ENCODE measurements at regions not wholly inside any gene's neighbourhood (a gene's known extent, or its start where the extent isn't known, plus 50 kb on each side); places are given as distances from the start of the nearest gene placed in this dataset.

DNA sequence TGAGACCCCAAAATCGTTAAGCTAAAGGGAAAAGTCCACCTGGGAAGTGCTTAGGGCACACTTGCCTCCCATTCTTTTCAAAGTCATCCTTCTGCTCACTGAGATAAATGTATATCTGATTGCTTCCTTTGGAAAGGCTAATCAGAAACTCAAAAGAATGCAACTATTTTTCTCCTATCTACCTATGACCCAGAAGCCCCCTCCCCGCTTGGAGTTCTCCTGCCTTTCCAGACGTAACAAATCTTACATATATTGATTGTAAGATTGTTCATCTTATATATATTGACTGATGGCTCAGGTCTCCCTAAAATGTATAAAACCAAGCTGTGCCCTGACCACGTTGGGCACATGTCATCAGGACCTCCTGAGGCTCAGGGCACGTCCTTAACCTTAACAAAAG is 56.8 kb upstream of the ACAN start:
- no peaks in the 10 kb centered on the region for H3K36me3 ChIP-seq
- H3K4me3 ChIP-seq, result no peak overlapping the region
- H3K27me3 ChIP-seq, result peaks cover 0 to 45% of the 10 kb centered on the region in 2 donors
- no peaks in the 10 kb centered on the region for H3K4me1 ChIP-seq
- intact Hi-C loops (cut with DNase I), result no loop called here
- H3K9me3 ChIP-seq, result no peaks in the 10 kb centered on the region
- TF ChIP-seq, protein P1, sequence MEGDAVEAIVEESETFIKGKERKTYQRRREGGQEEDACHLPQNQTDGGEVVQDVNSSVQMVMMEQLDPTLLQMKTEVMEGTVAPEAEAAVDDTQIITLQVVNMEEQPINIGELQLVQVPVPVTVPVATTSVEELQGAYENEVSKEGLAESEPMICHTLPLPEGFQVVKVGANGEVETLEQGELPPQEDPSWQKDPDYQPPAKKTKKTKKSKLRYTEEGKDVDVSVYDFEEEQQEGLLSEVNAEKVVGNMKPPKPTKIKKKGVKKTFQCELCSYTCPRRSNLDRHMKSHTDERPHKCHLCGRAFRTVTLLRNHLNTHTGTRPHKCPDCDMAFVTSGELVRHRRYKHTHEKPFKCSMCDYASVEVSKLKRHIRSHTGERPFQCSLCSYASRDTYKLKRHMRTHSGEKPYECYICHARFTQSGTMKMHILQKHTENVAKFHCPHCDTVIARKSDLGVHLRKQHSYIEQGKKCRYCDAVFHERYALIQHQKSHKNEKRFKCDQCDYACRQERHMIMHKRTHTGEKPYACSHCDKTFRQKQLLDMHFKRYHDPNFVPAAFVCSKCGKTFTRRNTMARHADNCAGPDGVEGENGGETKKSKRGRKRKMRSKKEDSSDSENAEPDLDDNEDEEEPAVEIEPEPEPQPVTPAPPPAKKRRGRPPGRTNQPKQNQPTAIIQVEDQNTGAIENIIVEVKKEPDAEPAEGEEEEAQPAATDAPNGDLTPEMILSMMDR (IDR thresholded peaks at IDR 0.05), result no peak
- DNase-seq (no peak), ATAC-seq (no peak)
- H3K27ac ChIP-seq, result no peak overlapping the region

DNA sequence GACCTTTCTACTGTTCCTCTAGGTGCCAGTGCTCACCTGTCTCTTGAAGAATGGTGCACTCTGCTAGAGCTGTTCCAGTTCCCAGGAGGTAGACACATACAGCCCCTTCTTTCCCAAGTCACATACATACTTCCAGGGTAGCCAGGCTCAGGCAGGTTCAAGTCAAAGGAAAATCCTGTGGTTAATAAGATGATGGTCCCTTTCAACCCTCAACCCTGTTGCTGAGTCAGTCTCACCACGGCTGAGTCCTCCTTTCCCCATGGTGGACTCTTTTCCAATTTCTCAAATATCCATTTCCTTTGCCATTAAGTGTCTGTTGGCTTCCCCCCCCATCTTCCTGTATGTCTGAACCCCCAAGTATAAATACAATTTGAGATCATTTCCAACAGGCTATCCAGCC is 56.1 kb upstream of the ACAN start:
- Histone ChIP-seq H3K4me3 (no peak overlapping the region), H3K27me3 (peaks cover 0 to 40% of the 10 kb centered on the region in 2 donors), H3K27ac (no peak overlapping the region), H3K9me3 (no peaks in the 10 kb centered on the region), H3K36me3 (no peaks in the 10 kb centered on the region), H3K4me1 (no peaks in the 10 kb centered on the region)
- DNase-seq (no peak), ATAC-seq (no peak)
- TF ChIP-seq, protein P1 (IDR thresholded peaks at IDR 0.05), result no peak
- intact Hi-C loops (cut with DNase I), result no loop called here

DNA sequence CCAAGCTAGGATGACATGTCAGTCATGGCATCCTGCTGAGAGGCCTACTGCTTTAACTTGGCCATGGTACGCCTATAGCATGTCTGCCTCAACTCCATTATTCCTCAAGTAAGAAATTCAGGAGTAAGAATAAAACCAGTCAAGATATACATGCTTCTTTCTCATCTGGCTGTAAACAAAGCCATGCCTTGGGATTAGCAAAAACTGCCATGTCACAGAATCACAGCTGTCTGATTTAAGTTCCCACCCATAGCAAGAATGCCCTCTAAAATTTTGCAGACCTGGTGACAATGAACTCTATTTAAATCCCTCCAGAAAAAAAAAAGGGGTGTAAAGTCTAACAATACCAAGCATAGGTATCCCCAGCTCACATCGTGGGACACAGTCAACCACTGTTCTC is 55.6 kb upstream of the ACAN start:
- Histone ChIP-seq H3K27ac (no peak overlapping the region), H3K36me3 (no peaks in the 10 kb centered on the region), H3K4me1 (no peaks in the 10 kb centered on the region), H3K27me3 (peaks cover 0 to 36% of the 10 kb centered on the region in 2 donors), H3K4me3 (no peak overlapping the region), H3K9me3 (no peaks in the 10 kb centered on the region)
- no peak for ATAC-seq
- intact Hi-C loops (cut with DNase I), result no loop called here
- TF ChIP-seq, protein P1 (IDR thresholded peaks at IDR 0.05), result no peak
- no peak for DNase-seq

DNA sequence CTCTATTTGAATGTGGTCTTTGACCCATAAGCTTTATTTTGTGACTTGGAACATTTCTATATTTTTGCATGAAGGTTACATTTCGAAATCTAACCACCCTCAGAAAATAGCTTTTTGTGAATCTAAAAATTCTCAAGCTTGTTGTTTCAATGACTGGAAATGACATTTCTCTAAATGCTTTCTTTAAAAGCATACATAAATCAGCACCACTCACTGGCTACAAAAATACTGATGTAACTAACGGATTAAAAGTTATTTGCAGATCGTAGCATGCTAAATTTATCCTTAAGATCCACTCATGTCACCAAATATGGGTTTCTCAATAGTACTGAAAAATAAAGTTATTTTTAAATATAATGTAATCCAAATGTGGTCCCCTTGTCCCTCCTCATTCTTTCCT is 55.2 kb upstream of the ACAN start:
- Histone ChIP-seq H3K27me3 (peaks cover 0 to 32% of the 10 kb centered on the region in 2 donors), H3K4me3 (no peak overlapping the region), H3K4me1 (no peaks in the 10 kb centered on the region), H3K9me3 (no peaks in the 10 kb centered on the region), H3K36me3 (no peaks in the 10 kb centered on the region), H3K27ac (no peak overlapping the region)
- intact Hi-C loops (cut with DNase I), result no loop called here
- TF ChIP-seq, protein P1 (IDR thresholded peaks at IDR 0.05), result no peak
- ATAC-seq (no peak), DNase-seq (no peak)

DNA sequence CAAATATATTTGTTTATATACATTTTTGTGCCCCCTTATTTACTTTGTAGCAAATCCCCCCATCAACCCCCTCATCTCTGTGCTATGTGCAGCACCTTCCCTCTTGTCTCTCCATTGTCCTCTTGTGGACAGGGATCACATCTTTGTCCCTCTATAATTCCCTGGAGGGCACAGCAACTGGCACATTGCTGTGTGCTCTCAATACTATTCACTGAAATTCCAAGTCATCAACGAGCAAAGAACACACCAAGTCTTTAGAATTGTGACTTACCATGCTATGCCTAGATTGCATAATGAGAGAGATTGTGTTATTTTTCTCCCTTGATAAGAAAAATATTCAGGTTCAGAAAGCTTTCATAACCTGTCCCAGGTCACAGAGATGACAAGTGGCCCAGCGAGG is 54.6 kb upstream of the ACAN start:
- H3K4me1 ChIP-seq, result no peaks in the 10 kb centered on the region
- no peak overlapping the region for H3K4me3 ChIP-seq
- H3K27ac ChIP-seq, result no peak overlapping the region
- intact Hi-C loops (cut with DNase I), result no loop called here
- no peaks in the 10 kb centered on the region for H3K9me3 ChIP-seq
- H3K27me3 ChIP-seq, result peaks cover 0 to 26% of the 10 kb centered on the region in 2 donors
- DNase-seq, result no peak
- TF ChIP-seq, protein P1 (IDR thresholded peaks at IDR 0.05), result no peak
- H3K36me3 ChIP-seq, result no peaks in the 10 kb centered on the region
- ATAC-seq, result no peak
